GM21390 (cell line): ENCODE measurements at regions not wholly inside any gene's neighbourhood (a gene's known extent, or its start where the extent isn't known, plus 50 kb on each side); places are given as distances from the start of the nearest gene placed in this dataset.
"Not testable (repeated sequence)": the region's sequence is repeated elsewhere in the genome, so short reads cannot be mapped to it uniquely, and the experiment has no call there.

ENCODE experiments used
- ATAC-seq: cut with Tn5 transposase; IDR thresholded peaks from one replicate; pipeline ENCODE4 v1.9.1; 2021; ENCODE audit not compliant: unreplicated experiment

DNA sequence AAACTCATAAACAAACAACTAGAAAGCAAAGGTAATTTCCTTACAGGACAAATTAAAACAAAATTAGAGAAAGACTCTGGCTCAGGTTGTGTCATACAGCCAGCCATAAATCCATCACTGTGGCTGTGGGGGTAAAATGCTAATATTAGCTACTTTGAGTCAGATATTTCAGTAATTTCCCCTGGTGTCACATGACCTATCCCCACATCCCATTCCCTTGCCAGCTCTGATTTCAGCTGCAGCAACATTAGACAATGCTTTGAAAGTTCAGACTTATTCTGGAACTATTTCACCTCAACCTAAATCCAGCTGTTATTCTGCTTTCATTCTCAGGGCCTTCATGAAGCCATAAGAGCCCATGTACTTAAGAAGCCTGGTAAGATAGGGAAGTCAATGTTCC, 55.3 kb downstream of the RPL10L start:
- ATAC-seq, result no peak

DNA sequence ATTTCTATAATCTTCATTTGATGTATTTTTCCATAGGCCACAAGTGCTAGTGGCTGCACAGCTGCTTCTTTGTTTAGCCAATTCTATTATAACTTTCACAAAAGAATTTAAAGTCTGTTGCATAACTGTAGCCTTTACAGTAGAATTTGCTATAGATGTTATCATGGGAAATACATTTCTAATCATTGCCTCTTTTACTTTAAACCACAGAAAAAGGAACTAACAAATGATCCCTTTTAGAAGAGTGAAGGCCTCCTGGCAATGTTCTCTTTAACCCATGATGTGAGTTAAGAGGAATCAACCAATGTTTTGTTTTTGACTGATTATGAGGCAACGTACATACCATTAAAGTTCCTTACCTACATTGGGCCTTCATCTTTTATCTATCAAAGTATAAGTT, 68.8 kb downstream of the RPL10L start:
- no peak for ATAC-seq

DNA sequence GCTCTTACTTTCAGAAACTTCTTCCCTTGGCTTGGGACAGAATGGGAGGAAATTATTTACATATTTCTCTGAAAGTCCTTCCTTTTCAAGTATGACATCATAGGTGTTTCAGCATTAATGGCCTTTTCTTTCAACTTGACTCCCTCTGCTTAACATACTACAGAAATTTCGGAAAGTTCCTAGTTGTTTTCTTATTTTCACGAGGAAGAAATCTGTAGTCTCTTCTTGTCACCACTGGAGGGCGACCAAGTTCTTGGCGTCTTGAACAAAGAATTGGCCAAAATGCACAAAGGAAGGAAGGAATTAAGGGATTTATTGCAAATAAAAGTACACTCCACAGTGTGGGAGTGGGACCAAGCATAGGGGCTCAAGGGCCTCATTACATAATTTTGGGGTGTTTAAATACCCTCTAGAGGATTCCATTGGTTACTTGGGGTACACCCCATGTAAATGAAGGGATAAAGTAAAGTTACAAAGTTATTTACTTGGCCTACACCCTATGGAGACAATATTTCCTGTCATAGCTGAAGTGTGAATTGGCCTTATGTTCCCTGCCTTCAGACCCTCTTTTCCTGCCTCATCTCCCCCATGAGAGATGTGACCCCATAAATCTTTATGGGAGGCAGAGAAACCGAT, 70.4 kb downstream of the RPL10L start:
- no peak for ATAC-seq

DNA sequence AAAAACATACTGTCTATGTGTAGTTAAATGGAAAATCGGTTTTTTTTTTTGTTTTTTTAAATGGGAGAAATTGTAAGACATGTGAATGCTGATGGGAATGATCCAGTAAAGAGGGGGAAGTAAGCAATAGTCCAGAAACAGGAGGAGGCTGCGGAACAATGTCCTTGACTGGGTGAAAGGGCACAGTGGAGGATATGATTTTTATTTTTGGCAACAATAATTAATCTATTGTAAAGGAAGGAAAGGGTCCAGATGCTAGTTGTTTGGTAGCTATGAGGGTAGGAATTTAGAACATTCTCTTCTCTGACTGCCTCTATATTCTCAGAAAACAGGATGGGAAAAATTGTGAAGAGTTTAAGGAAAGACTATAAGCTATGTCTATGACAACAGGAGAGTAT, 76.6 kb downstream of the RPL10L start:
- ATAC-seq, result no peak

DNA sequence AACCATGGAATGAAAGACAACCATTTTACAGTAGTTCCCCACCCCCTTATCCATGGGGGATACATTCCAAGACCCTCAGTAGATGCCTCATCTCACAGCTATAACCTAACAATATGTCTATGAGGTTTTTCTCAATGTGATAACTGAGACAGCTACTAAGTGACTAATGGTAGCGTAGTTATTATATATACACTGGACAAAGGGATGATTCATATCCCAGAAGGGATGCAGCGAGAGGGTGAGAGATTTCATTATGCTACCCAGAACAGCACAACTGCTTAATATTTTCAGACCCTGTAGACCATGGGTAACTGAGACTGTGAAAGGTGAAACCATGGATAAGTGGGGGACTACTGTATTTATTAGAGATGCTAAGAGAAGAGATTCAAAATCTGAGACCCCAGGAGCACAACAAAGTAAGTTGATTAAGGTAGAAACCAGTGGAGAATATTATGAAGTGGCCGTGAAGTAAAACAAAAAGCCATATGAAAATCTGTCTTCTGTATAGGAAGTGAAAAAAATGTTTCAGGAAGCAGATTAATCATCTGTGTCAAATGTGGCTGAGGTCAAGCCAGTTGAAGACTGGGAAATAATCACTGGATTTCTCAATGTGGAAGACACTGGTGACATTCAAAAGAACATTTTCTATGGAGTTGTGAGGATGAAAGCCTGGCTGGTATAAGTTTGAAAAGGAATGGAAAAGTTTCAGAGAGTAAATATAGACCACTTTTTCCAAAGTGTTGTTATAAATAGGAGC, 77.2 kb downstream of the RPL10L start:
- no peak for ATAC-seq

DNA sequence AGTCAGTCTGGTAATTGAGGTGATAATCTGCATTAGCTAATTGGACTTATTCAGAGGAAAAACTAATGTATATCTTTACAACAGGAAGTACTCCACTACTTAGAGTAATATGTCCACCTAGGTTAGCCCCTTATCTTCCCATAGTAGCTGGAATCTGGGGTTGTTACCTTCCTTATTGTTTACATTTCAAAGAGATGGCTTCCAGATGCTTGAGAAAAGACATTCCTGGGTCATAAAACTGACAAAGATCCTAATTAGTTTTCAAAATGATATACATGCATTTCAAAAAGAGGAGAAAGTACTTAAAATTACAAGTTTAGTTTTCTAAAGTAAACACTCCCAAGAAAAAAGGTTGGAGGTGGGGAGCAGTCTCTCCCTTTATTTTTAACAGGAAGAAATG, 78.1 kb downstream of the RPL10L start:
- ATAC-seq, result no peak

DNA sequence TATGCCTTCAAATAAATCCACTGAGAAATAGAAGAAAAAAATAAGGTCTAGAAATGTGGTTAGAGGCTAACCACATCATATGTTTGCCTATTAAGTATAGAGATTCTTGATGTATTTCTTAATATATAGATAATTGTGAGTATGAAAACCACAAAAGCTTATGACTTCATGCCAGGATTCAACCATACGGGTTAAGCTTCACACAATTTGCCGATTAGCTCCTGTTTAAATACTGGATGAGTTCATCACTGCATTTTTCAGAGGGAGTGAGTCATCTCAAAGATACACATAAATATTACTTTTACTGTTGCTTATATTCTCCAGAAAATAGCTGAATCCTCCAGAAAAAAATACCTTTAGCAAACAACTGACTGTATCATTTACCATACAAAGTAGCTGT, 79.6 kb downstream of the RPL10L start:
- no peak for ATAC-seq

DNA sequence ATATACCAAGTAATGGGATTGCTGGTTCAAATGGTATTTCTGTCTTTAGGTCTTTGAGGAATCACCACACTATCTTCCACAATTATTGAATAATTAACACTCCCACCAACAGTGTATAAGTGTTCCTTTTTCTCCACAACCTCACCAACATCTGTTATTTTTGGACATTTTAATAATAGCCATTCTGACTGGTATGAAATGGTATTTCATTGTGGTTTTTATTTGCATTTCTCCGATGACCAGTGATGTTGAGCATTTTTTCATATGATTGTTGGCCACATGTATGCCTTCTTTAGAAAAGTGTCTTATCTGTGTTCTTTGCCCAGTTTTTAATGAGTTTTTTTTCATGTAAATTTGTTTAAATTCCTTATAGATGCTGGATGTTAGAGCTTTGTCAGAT, 83.4 kb downstream of the RPL10L start:
- not testable (repeated sequence) for ATAC-seq

DNA sequence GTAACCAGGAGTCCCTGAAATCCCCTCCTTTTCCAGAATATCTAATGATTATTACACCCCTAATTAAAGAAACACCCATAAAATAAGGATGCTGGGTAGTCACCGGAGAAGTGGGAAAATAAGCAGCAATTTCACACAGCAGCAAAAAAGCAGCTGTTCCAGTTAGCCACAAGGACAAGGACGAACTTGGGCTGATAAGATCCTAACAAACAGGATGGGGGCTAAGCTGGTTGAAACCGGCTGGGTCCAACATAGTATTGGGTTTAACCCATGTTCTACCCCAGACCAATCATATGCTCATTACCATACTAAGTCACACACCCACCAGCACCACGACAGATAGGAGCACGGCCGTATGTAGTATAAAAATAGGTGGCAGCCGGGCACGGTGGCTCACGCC, 100.7 kb downstream of the RPL10L start:
- no peak for ATAC-seq

DNA sequence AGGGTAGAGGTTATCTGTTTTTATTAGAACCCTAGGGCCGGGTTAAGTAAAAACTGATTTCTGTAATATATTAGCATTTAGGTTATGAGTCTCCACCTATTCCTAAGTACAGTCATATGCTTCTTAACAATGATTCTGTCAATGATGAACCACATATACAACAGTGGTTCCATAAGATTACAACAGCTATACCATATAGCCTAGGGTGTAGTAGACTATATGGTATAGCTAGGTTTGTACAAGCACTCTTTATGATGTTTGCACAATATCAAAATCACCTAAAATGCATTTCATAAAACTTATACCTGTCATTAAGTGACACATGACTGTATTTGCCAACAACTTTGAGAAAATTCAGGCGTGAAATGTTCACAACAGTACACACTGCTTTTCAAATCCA, 110.6 kb downstream of the RPL10L start:
- ATAC-seq, result no peak

DNA sequence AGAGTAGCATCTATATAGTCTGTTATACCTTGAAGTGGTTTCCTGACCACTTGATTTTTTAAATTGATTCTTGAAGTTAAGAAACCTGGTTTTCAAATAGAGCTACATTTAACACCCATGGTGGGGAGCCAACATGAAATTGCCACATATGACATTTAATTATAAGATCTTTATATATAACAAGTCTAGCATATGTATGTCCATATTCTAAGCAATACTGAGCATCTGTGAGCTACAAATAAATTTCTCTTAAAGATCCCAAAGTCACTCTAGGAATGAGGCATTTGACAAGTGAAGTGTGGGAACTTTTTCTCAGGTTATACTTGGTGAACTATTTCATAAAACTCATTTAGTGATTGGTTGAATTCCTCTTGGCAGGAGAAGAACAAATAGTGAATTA, 132.5 kb downstream of the RPL10L start:
- ATAC-seq, result no peak

DNA sequence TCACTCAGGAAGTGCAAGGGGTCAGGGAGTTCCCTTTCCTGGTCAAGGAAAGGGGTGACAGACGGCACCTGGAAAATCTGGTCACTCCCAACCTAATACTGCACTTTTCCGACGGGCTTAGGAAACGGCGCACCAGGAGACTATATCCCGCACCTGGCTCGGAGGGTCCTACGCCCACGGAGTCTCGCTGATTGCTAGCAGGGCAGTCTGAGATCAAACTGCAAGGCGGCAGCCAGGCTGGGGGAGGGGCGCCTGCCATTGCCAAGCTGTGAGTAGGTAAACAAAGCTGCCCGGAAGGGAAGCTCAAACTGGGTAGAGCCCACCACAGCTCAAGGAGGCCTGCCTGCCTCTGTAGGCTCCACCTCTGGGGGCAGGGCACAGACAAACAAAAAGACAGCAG, 142.8 kb downstream of the RPL10L start:
- not testable (repeated sequence) for ATAC-seq

DNA sequence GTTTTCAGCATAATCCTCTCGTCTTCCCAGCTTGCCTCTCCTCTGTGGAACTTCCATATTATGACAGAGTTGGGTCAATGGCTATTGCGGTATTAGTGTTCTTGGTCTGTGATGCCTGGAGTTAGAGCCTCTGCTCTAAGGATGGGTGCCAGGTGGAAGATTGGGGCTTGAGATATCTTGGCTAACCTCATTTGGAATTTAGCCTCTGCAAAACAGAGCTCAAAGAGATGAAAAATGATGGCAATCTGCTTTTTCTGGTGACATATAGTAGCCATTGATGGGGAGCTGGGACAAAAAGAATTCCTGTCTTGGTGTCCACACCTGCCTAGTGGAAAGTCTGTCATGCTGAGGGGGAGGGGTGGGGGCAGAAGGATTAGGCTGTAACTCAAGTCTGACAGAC, 152.1 kb downstream of the RPL10L start:
- ATAC-seq, result no peak

DNA sequence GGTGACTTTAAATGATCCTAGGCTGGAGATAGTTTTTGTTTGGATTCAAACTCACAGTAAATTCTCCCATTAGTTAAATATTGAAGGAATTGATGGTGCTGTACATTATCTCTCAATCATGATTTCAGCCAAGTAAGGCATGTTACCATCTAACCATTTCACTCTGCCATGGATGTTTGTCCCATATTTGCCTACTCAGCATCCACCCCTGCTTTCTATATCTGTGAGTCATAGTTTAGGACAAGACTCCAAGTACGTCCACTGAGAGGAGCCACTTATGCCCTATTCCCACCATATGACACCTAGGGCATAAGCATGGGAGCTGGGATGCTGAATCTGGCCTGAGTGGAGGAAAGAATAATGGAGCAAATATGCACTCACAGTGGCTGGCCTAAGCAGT, 155.2 kb downstream of the RPL10L start:
- ATAC-seq, result no peak

DNA sequence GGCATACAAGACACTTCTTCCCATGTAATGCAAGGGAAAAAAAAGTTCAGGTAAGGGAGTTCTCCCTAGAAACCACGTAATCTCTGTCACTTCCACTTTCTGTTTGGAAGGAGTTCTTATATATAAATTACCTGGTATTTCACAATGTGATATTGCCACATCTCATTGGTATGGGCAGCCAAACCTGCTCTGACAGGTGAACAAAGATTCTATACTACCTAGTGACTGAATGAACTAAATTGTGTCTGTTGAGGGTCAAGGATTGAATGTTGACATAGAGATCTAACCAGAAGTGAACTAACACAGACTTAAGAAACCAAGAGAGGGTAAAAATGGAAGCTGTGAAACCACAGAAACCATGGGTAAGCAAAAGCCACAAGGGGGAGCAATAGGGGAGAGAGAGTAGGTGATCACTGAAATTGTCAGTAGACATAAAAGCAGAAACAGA, 161.3 kb downstream of the RPL10L start:
- peak; percentile 99 for ATAC-seq

DNA sequence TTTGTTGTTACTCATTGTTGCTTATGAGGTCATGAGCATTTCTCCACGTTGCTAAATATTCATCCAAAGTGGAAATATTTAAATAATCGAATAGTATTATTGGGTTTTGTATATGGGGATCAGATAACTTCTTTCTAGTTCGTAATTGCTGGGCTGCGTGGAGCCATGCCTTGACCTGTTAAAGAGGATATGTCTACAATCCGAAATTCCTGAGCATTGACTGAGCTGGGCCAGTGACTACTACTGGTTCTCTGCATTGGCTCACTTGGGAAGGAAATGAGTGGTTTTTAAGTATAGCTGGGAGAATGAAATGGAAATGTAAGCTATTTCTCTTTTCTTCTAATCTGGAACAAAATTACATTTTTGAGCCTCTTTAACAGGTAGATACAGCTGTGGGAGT, 163.2 kb downstream of the RPL10L start:
- no peak for ATAC-seq

DNA sequence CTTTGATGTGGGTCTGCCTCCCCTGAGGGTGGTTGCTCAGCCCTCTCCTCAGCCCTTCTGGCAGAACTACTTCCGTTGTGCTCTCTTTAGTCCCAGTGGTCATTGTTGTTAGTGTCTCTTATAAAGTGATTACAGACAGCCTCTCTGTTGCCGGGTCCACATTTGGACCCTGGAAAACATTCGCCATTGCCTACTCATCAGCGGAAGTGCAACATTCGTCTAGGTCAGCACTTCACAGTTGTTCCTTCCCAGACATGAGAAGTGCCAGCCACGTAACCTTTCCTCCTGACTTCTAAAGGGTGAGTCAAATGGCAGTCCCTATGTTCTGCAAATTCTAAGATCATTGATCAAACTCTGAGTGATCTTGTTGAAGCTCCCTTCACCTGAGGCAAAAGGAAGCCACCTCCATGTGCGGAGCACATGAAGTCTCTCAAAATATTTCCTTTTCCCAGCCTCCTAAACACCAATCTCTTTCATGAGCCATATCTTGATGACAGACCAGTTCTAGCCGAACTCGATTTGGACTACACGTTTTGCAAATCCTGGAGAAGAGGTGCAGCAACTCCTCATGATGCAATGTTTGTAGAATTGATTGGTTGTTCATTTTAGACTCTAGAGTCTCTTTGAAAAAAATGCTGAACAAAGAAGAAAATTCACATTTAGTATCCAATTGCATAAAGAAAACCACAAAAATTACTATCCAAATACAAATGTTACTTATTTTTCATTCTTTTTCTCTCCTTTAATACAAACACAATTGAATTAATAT, 163.8 kb downstream of the RPL10L start:
- no peak for ATAC-seq

DNA sequence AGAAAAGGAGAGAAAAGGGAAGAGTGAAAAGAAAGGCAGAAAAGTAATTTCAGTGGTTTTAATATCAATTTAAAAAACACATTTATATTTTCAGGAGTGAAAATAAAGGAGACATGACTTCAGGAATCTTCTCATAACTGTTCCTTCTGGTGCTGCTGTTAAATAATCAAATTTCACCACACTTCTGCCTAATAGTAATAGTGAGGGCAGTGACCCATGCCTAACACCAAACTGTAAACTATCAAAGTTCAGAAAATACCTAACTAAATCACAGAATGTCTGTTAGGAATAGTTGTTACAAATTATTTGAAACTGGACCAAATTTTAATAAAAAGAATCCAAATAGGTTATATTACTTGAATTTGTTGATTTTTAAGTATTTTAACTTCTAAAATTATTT, 169.4 kb downstream of the RPL10L start:
- no peak for ATAC-seq

DNA sequence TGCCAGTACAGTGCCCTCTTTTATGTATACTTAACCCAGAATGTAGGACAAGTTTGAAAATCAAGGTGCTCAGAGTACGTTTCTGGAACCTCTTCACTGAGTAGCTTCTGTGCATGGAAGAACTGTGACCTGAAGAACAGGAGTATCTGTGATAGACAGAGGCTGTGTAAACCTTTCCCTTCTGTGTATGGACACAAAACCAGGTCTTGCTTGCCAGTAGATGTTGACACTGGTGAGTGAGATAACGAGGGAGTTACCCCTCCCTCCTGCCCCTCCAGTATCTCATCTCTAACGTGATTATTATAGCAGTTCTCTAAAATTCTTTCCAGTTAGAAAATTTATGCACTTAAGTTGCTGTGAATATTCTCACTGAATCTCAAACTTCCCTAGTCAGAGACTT, 170.8 kb downstream of the RPL10L start:
- ATAC-seq, result no peak

DNA sequence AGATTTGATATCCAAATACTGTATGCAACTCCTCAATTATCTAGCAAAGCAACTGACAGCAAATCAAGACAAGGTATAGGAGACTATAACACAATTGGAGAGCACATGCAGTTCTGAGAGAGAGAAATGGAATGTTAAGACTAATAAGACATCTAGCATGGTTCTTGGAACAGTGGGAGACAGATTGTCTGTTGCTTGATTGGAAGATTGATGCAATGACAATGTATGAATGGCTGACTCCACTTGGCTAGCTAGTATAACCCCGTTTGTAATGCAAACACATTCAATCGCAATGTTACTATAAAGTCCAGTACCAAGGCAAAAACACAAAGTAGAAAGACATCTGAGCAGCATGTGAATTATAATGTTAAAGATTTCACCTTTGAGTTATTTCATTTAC, 179.3 kb downstream of the RPL10L start:
- no peak for ATAC-seq

DNA sequence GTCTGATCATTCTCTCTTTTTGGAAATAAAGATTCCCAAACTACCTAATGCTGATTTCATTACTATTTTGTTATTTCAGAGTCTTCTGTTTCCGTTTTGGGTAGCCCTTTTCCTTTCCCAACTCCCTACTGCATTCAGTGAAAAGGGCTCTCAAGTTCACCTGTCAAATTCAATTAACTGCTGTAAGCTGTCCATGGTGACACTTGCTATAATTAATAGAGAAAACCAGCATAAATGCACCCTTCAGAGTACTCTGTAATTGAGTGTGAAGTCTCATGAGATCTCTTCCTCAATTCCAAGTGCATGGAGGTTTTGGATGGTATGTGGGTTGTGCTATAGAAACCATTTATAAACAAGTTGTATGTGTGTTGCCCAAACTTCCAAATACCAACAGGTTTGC, 187.2 kb downstream of the RPL10L start:
- no peak for ATAC-seq

DNA sequence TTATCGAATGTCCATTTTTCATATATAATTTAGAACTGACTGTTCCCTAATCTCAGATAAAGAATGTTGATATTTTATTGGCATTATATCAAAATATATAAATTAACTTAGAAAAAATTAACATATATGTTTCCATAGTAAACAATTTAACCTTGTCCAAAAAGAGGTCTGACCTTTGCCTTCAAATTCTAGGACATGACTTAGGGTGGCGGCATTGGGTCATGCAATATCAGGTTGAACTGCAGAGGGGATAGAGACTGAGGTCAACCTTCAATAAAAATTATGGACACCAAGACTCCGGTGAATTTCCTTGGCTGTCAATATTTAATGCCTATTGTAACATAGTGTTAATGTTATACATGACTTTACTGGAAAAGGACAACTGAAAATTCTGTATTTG, 199.8 kb downstream of the RPL10L start:
- ATAC-seq, result no peak
